ENCODE measurements at regions not wholly inside any gene's neighbourhood (a gene's known extent, or its start where the extent isn't known, plus 50 kb on each side); places are given as distances from the start of the nearest gene placed in this dataset.

DNA sequence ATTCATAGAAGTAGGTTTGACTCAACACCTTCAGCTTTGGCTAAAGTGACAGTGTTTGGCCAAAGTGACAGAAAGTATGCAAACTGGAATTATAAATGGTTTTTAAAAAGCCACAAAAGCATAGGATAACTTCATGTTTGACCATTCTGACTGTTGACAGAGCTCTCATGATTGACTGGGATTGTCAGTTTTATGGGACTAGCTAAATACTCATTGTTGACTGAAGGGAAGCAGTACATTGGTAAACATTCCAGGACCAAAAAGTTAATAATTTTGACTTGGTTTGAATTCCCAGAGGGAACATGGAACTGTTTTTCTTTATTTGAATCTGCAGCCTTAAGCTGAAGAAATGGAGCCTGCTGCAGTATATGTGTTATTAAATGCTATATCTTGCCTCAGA, 84.6 kb upstream of the STEAP4 start:
- Histone ChIP-seq H4K5ac (ENCODE audit: insufficient read length, low read depth, low read length) (no peak overlapping the region), H3K27ac (ENCODE audit: insufficient read length, low read depth, low read length) (no peak overlapping the region), H4K20me1 (ENCODE audit: control insufficient read depth, insufficient read depth, insufficient read length) (no peaks in the 10 kb centered on the region), H3K14ac (ENCODE audit: insufficient read depth, low read length) (no peak overlapping the region), H3K23me2 (ENCODE audit: insufficient read length, low read depth, low read length, poor library complexity, severe bottlenecking) (no peaks in the 10 kb centered on the region), H3K9ac (ENCODE audit: extremely low read depth, insufficient read length, low read length) (no peak overlapping the region), H3K79me1 (ENCODE audit: insufficient read depth, low read depth, low read length, poor library complexity, severe bottlenecking) (no peaks in the 10 kb centered on the region), H3K4me2 (ENCODE audit: insufficient read depth, insufficient read length, low read length) (no peak overlapping the region), H2BK20ac (ENCODE audit: low read depth, low read length, poor library complexity, severe bottlenecking) (no peak overlapping the region), H3K4ac (ENCODE audit: low read depth, low read length) (no peak overlapping the region), H3K23ac (ENCODE audit: insufficient read length, low read depth, low read length) (no peak overlapping the region), H2AFZ (ENCODE audit: low read length) (no peak overlapping the region), H3K18ac (ENCODE audit: insufficient read length, low read depth, low read length) (no peak overlapping the region), H3T11ph (ENCODE audit: low read length) (no peak overlapping the region), H2BK120ac (ENCODE audit: low read depth, low read length, poor library complexity, severe bottlenecking) (no peak overlapping the region), H2BK12ac (ENCODE audit: insufficient read length, low read depth, low read length) (no peak overlapping the region), H3K79me2 (ENCODE audit: insufficient read depth, low read length) (no peaks in the 10 kb centered on the region), H3K9me3 (ENCODE audit: control insufficient read depth, low read depth, low read length) (no peaks in the 10 kb centered on the region), H3K27me3 (ENCODE audit: insufficient read depth, low read length) (no peaks in the 10 kb centered on the region), H2AK5ac (ENCODE audit: insufficient read length, low read length) (no peak overlapping the region), H4K91ac (ENCODE audit: insufficient read length, low read depth, low read length) (no peak overlapping the region), H3K4me1 (ENCODE audit: insufficient read depth, low read length) (peaks cover 2% of the 10 kb centered on the region; the same call in 1 of the 2 replicates), H2BK5ac (ENCODE audit: insufficient read length, low read length) (no peak overlapping the region), H2BK15ac (ENCODE audit: low read depth, low read length) (no peak overlapping the region), H4K8ac (replicated peaks; ENCODE audit: insufficient read length, low read depth, low read length) (no peak overlapping the region), H3K56ac (ENCODE audit: insufficient read length, low read depth, low read length) (no peak overlapping the region)
- Mint-ChIP-seq H3K27me3 (ENCODE audit: low read depth) (no peaks in the 10 kb centered on the region), H3K36me3 (ENCODE audit: insufficient read depth in 1 of 3, low read depth in 3 of 3) (no peaks in the 10 kb centered on the region), H3K4me1 (peaks cover 6 to 7% of the 10 kb centered on the region in 2 experiments; a peak in 3 of 4 replicates), H3K9me3 (no peaks in the 10 kb centered on the region), H3K4me3 (no peak overlapping the region), H3K27ac (no peak overlapping the region)
- no peak for DNase-seq
- TF ChIP-seq, protein P1, sequence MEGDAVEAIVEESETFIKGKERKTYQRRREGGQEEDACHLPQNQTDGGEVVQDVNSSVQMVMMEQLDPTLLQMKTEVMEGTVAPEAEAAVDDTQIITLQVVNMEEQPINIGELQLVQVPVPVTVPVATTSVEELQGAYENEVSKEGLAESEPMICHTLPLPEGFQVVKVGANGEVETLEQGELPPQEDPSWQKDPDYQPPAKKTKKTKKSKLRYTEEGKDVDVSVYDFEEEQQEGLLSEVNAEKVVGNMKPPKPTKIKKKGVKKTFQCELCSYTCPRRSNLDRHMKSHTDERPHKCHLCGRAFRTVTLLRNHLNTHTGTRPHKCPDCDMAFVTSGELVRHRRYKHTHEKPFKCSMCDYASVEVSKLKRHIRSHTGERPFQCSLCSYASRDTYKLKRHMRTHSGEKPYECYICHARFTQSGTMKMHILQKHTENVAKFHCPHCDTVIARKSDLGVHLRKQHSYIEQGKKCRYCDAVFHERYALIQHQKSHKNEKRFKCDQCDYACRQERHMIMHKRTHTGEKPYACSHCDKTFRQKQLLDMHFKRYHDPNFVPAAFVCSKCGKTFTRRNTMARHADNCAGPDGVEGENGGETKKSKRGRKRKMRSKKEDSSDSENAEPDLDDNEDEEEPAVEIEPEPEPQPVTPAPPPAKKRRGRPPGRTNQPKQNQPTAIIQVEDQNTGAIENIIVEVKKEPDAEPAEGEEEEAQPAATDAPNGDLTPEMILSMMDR (conservative IDR thresholded peaks at IDR 0.05): no peak
